ENCODE measurements at regions not wholly inside any gene's neighbourhood (a gene's known extent, or its start where the extent isn't known, plus 50 kb on each side); places are given as distances from the start of the nearest gene placed in this dataset.
A peak's percentile ranks its signal among the peaks of the same experiment; 100 is the strongest.

GRCh38 chr2:220509966-220510365, 882.5 kb downstream of the SLC4A3 start:
- H3K36me3 Mint-ChIP-seq (ENCODE audit: unreplicated experiment), result no peaks in the 10 kb centered on the region
- TF ChIP-seq CTCF (IDR thresholded peaks at IDR 0.05; ENCODE audit: partially characterized antibody, unreplicated experiment), result no peak

GRCh38 chr2:220510668-220511067, 883.2 kb downstream of the SLC4A3 start:
- H3K27ac Mint-ChIP-seq (ENCODE audit: unreplicated experiment), result no peak overlapping the region
- no peak for TF ChIP-seq CTCF (IDR thresholded peaks at IDR 0.05; ENCODE audit: partially characterized antibody, unreplicated experiment)
- no peaks in the 10 kb centered on the region for H3K9me3 Mint-ChIP-seq (ENCODE audit: unreplicated experiment)
- H3K27me3 Mint-ChIP-seq (ENCODE audit: unreplicated experiment), result no peaks in the 10 kb centered on the region
- no peaks in the 10 kb centered on the region for H3K36me3 Mint-ChIP-seq (ENCODE audit: unreplicated experiment)
- DNase-seq, result no peak
- H3K4me3 Mint-ChIP-seq (ENCODE audit: unreplicated experiment), result no peak overlapping the region
- H3K4me1 Mint-ChIP-seq (ENCODE audit: low read depth, unreplicated experiment), result no peaks in the 10 kb centered on the region

More at GRCh38 chr2:220509966-220510365, 882.5 kb downstream of the SLC4A3 start:
- Mint-ChIP-seq H3K9me3 (ENCODE audit: unreplicated experiment) (no peaks in the 10 kb centered on the region), H3K4me1 (ENCODE audit: low read depth, unreplicated experiment) (no peaks in the 10 kb centered on the region), H3K27me3 (ENCODE audit: unreplicated experiment) (no peaks in the 10 kb centered on the region), H3K27ac (ENCODE audit: unreplicated experiment) (no peak overlapping the region), H3K4me3 (ENCODE audit: unreplicated experiment) (no peak overlapping the region)
- DNase-seq, result no peak

- no peak for TF ChIP-seq CTCF (IDR thresholded peaks at IDR 0.05; ENCODE audit: partially characterized antibody, unreplicated experiment)
Observed at GRCh38 chr2:220512419-220512818, 885.0 kb downstream of the SLC4A3 start.

GRCh38 chr2:220513573-220514288, 886.3 kb downstream of the SLC4A3 start:
- no peak for TF ChIP-seq CTCF (IDR thresholded peaks at IDR 0.05; ENCODE audit: partially characterized antibody, unreplicated experiment)
- H3K4me1 Mint-ChIP-seq (ENCODE audit: low read depth, unreplicated experiment), result no peaks in the 10 kb centered on the region
- H3K27me3 Mint-ChIP-seq (ENCODE audit: unreplicated experiment), result no peaks in the 10 kb centered on the region
- no peaks in the 10 kb centered on the region for H3K9me3 Mint-ChIP-seq (ENCODE audit: unreplicated experiment)
- H3K4me3 Mint-ChIP-seq (ENCODE audit: unreplicated experiment), result no peak overlapping the region
- no peak for DNase-seq
- no peak overlapping the region for H3K27ac Mint-ChIP-seq (ENCODE audit: unreplicated experiment)
- no peaks in the 10 kb centered on the region for H3K36me3 Mint-ChIP-seq (ENCODE audit: unreplicated experiment)

More at GRCh38 chr2:220512419-220512818, 885.0 kb downstream of the SLC4A3 start:
- H3K9me3 Mint-ChIP-seq (ENCODE audit: unreplicated experiment), result no peaks in the 10 kb centered on the region
- H3K27ac Mint-ChIP-seq (ENCODE audit: unreplicated experiment), result no peak overlapping the region
- H3K36me3 Mint-ChIP-seq (ENCODE audit: unreplicated experiment), result no peaks in the 10 kb centered on the region
- H3K4me1 Mint-ChIP-seq (ENCODE audit: low read depth, unreplicated experiment), result no peaks in the 10 kb centered on the region
- H3K27me3 Mint-ChIP-seq (ENCODE audit: unreplicated experiment), result no peaks in the 10 kb centered on the region
- no peak overlapping the region for H3K4me3 Mint-ChIP-seq (ENCODE audit: unreplicated experiment)
- DNase-seq, result no peak

GRCh38 chr2:220521551-220521950, 894.1 kb downstream of the SLC4A3 start:
- TF ChIP-seq CTCF (IDR thresholded peaks at IDR 0.05; ENCODE audit: partially characterized antibody, unreplicated experiment), result no peak
- DNase-seq, result no peak
- H3K4me3 Mint-ChIP-seq (ENCODE audit: unreplicated experiment), result no peak overlapping the region
- peak overlapping the region; percentile 7 for H3K27ac Mint-ChIP-seq (ENCODE audit: unreplicated experiment)
- no peaks in the 10 kb centered on the region for H3K9me3 Mint-ChIP-seq (ENCODE audit: unreplicated experiment)
- H3K36me3 Mint-ChIP-seq (ENCODE audit: unreplicated experiment), result no peaks in the 10 kb centered on the region
- no peaks in the 10 kb centered on the region for H3K4me1 Mint-ChIP-seq (ENCODE audit: low read depth, unreplicated experiment)
- H3K27me3 Mint-ChIP-seq (ENCODE audit: unreplicated experiment), result peaks cover 1% of the 10 kb centered on the region
